Right lung (tissue), 2 donors: ENCODE measurements at regions not wholly inside any gene's neighbourhood (a gene's known extent, or its start where the extent isn't known, plus 50 kb on each side); places are given as distances from the start of the nearest gene placed in this dataset.
"Not testable (repeated sequence)": the region's sequence is repeated elsewhere in the genome, so short reads cannot be mapped to it uniquely, and the experiment has no call there.

ENCODE experiments used
- DNase-seq, 2 donors: peaks; one replicate each; pipeline ENCODE4 v3.0.0-alpha.2; 2013

DNA sequence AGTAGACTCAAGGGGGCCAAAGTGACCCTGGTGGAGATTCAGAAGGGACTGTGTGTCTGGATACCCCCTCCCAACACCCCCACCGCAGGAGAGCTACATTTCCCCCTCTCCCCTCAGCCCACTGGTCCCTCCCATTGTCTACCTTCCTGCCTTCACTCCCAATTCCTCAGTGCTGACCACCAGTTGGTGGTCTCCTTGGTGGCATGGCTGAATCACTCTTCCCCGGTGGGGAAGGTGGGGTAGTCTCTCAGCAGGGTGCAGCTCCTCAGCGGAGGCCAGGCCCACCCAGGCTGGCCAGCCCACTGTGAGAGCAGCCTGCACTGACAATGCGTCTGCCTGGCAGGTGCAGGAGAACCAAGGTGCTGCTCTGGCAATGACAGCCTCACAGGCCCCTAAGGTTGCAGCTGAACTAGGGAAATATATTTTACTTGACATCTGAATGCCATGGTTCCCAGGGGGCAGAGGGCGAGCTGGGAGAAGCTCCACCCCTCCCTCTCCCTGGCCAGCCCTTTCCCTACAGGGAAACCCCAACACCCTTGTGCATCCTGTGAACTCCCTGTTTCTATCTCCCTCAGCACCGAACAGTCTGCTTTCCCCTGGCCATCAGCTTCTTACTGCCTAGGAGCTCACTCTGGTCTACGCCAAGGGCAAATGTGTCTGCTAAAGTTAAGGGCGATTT lies 62.6 kb upstream of the PAX8 start:
- DNase-seq: no peak

DNA sequence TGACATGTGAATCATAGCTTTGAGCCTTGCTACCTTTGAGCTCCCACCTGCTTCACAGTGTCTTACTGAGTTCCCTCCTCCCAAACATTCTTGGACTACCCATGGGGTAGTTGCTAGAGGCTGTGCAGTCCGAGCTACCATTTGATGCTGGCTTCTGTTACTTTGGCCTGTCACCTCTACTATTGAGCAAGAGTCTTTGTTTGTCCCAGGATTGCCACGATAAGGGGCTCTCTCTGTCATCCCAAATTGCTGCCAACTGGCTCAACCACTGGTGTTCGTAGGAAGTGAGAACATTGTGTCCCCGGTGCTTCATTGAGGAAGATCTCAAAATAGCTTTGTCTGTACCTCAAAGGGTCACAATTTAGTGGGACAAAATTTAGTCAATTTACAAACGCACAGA lies 59.1 kb upstream of the PAX8 start:
- no peak for DNase-seq

DNA sequence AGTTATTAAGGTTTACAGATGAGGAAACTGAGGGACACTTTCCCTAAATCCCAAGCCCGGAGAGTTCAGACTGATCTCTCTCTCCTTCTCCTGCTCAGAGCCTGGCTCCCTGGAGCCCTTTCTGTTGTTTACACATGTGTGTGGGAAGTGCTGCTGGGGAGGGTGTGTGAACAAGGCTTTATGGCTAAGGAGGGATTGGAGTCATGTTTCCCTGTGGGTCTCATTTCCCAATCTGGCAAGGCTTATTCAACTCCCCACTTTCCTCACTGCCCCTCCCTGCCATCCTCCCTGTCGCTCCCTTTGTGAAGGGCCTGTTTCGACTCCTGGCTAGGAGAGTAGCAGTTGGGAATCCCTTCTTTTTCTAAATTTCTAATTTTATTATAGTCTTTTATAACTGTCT lies 57.3 kb upstream of the PAX8 start:
- not testable (repeated sequence) for DNase-seq

DNA sequence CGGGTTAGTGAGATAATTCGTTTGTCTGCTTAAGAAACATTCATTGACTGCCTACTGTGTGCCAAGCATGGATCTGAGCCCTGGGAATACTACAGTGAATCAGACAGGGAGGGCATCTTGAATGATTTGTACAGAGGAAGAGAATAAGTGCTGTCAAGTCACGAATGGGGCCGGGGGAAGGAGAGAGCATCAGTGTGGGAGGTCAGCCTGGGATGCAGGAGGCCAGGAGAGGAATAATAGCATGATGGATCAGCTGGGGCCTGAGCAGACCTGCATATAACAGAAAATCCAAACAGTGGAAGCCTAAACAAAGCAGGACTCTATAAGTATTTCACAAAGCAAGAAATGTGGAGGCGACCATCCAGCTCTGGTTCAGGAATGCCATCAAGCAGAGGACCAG lies 55.4 kb upstream of the PAX8 start:
- DNase-seq: no peak

DNA sequence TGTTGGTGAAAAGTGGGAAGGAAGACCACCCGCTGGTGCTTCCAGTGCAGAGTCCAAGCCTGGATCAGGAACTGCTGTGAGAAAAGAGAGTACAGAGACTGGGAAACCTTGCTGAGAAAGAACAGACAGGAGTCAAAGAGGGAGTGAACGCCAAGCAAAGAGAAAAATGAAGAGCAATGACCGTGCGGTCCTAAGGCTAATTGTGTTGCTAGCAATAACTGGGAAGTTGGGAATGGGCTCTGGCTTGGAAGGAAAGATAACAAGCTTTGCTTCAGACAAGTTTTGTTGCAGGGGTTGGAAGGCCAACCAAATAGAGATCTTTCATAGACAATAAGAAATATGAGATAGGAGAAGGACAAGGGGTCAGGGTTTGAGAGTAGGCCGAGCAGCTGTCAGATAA lies 55.0 kb upstream of the PAX8 start:
- DNase-seq: not testable (repeated sequence)

DNA sequence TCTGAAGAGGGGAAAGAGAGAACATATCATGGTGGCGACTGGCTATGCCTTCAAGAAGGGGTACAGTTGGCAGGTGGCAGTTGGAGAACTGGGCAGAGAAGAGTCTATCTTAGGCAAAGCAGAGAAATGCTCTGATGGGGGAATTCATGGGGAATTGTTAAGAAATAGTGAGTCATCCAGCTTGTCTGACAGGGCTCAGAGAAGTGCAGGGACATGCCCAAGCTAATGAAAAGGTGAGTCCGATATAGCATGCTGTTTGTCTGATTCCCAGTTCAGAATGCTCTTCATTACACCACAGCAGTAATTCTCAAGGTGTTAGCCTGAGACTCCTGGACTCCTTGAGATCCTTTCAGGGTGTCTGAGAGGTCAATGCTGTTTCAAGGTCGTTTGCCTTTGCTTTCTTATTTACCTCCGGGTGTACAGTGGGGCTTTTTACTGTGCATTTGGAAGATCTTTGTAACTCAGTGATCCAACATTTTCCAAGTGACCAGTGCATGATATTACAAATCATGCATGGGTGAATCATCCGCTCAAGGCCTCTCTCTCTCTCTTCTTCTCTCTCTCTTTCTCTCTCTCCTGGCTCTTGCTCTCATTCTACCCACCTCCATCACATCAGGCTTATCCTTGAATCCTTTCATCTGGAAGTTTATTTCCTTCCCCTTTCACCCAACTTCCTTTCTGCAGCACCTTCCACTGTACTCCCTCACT lies 51.5 kb upstream of the PAX8 start:
- not testable (repeated sequence) for DNase-seq

DNA sequence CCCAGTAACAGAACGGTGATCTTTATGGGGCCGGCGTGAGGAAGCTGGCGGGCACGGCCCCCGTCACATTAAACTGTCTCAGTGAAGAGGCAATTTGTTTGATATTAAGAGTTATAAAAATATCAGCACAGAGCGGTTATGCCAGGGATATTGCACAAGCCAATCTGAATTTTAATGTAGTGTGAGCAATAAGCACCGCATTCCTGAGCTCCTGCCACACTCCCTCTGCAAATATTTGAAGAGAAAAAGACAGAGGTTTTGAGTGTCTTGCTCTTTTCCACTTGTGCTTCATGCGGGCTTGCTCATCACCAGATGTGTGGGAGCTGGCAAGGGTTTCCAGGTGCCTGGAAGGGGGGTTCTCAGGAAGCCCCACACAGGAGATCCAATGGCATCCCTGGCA lies 50.3 kb upstream of the PAX8 start:
- DNase-seq: peak in 1 of 2 donors; percentile 16

DNA sequence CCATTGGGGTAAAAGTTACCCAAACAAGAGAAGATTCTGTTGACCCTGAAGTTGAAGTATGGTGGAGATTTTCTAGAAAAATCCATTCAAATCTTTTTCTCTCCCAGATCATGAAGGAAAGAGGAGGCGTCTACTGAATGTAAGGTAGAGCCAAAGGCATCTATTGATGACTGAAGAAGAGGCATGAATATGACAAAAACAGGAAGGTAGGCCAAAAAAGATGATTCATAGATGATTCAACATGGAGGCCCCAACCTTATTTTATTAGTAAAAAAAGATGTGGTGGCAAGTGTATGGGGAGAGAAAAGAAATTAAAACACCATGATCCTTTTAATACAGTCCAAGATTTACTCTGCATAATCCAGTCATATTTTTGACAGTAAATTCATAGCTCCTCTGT lies 49.9 kb upstream of the PAX8 start:
- DNase-seq: not testable (repeated sequence)
